ENCODE measurements at regions not wholly inside any gene's neighbourhood (a gene's known extent, or its start where the extent isn't known, plus 50 kb on each side); places are given as distances from the start of the nearest gene placed in this dataset.
"Not testable (repeated sequence)": the region's sequence is repeated elsewhere in the genome, so short reads cannot be mapped to it uniquely, and the experiment has no call there.

DNA sequence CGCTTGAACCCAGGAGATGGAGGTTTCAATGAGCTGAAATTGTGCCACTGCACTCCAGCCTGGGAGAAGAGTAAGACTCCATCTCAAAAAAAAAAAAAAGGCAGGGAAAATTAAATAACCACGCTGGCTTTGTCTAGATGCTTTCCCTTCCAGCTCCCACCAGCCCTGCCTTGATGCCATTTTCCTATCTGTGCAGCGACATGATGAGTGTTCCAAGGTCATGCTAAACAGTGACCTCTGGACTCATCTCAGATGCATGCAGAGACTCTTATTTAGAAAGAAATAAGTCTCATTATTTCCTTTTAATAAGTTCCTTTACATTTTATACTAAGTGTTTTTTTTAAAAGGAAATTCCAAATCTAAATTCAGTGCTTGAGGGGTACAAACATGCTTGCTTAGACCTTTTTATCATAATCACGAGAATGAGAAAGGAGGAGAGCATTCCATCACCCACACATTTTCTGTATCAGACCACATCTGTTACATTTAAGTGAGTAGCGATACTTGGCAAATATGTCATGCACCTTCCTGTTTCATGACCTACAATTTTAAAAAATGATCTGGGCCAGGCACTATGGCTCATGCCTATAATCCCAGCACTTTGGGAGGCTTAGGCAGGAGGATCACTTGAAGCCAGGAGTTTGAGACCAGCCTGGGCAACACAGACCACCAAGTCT, 101.1 kb upstream of the RREB1 start:
- no peak overlapping the region for H3K4me3 ChIP-seq (ENCODE audit: low read depth, low read length)
- no peak for DNase-seq (ENCODE audit: low read depth, low spot score)
- POLR2A ChIA-PET = no interaction called here
- CTCF ChIA-PET = no interaction called here
- TF ChIP-seq, protein P1, sequence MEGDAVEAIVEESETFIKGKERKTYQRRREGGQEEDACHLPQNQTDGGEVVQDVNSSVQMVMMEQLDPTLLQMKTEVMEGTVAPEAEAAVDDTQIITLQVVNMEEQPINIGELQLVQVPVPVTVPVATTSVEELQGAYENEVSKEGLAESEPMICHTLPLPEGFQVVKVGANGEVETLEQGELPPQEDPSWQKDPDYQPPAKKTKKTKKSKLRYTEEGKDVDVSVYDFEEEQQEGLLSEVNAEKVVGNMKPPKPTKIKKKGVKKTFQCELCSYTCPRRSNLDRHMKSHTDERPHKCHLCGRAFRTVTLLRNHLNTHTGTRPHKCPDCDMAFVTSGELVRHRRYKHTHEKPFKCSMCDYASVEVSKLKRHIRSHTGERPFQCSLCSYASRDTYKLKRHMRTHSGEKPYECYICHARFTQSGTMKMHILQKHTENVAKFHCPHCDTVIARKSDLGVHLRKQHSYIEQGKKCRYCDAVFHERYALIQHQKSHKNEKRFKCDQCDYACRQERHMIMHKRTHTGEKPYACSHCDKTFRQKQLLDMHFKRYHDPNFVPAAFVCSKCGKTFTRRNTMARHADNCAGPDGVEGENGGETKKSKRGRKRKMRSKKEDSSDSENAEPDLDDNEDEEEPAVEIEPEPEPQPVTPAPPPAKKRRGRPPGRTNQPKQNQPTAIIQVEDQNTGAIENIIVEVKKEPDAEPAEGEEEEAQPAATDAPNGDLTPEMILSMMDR (IDR thresholded peaks at IDR 0.05; ENCODE audit: insufficient read depth, low read length, missing control alignments) = no peak

DNA sequence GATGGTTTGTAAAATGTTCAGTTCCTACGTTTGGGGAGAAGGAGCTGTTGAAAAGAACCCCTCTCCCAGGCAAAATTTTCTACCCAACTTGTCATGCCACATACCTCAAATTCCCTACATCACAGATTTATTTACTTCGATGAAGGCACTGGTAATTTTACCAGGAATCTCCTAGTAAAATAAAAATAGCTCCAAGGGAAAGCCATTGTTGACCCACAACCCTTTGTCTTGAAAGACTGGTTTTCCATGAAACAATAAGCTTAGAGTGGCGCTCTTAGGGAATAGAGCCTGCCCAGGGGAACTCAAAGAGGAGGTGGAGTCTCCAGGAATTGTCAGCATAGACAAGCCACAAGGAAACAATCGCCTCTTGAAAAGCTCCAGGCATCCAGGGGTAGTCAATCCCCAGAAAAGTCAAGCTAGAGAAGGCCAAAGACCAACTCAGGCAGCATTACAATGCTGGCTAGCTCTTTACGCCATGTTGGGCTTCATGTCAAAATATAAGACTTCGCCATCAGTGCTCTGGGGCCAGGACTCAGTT, 99.2 kb upstream of the RREB1 start:
- TF ChIP-seq, protein P1 (IDR thresholded peaks at IDR 0.05; ENCODE audit: insufficient read depth, low read length, missing control alignments) = no peak
- no peak for DNase-seq (ENCODE audit: low read depth, low spot score)
- H3K4me3 ChIP-seq (ENCODE audit: low read depth, low read length) = no peak overlapping the region
- POLR2A ChIA-PET = no interaction called here
- CTCF ChIA-PET = no interaction called here

DNA sequence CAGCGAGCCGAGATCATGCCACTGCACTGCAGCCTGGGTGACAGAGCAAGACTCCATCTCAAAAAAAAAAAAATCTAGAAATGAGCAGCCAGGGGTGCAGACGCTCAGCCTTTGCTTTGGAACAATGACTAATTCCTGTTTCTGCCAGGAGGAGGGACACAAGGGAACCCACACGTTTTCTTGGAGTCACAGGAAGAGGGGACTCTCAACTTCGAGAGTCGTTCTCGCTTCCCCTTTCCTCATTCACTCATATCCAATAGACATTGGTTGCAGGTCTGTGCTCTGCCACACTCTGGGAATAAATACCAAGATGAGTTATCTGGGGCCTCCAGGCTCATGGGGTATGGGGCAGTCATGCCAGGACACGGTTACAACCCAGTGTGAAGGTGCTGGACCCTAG, 91.5 kb upstream of the RREB1 start:
- POLR2A ChIA-PET = no interaction called here
- CTCF ChIA-PET = no interaction called here
- H3K4me3 ChIP-seq (ENCODE audit: low read depth, low read length) = no peak overlapping the region
- DNase-seq (ENCODE audit: low read depth, low spot score) = no peak
- TF ChIP-seq, protein P1 (IDR thresholded peaks at IDR 0.05; ENCODE audit: insufficient read depth, low read length, missing control alignments) = no peak

DNA sequence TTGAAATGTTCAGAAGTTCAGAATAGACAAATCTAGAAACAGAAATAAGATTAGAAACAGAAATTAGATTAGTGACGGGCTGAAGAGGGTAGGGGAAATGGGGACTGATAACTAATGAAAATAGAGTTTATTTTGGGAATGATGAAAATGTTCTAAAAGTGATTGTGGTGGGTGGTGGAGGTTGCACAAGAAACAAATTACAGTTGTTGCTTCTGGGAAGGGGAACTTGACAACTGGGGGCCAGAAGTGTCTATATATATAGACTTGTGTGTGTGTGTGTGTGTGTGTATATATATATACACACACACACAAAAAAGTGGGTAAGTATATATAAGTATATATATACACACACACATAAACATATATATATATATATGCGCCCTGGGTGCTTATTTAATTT, 86.5 kb upstream of the RREB1 start:
- no peak for DNase-seq (ENCODE audit: low read depth, low spot score)
- ChIA-PET CTCF (no interaction called here), POLR2A (no interaction called here)
- H3K4me3 ChIP-seq (ENCODE audit: low read depth, low read length) = no peak overlapping the region
- TF ChIP-seq, protein P1 (IDR thresholded peaks at IDR 0.05; ENCODE audit: insufficient read depth, low read length, missing control alignments) = no peak

DNA sequence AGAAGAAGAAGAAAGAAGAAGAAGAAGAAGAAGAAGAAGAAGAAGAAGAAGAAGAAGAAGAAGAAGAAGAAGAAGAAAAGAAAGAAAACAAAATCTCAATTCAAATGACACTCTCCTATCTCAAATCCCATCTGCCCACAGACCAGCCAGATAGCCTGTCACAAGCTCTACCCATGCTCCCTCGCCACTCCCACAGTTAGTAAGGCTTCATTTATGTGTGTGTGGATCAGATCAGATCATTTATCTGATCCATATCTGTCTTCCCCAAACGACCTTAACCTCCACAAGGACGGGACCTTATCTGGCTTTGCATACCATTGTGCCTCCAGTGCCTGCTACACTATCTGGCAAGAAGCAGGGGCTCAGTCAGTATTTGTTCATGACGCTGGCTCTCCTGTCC, 81.9 kb upstream of the RREB1 start:
- ChIA-PET CTCF (no interaction called here), POLR2A (no interaction called here)
- TF ChIP-seq, protein P1 (IDR thresholded peaks at IDR 0.05; ENCODE audit: insufficient read depth, low read length, missing control alignments) = no peak
- DNase-seq (ENCODE audit: low read depth, low spot score) = no peak
- no peak overlapping the region for H3K4me3 ChIP-seq (ENCODE audit: low read depth, low read length)

DNA sequence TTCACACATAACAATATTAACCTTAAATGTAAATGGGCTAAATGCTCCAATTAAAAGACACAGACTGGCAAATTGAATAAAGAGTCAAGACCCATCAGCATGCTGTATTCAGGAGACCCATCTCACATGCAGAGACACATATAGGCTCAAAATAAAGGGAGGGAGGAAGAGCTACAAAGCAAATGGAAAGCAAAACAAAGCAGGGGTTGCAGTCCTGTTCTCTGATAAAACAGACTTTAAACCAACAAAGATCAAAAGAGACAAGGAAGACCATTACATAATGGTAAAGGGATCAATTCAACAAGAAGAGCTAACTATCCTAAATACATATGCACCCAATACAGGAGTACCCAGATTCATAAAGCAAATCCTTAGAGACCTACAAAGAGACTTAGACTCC, 78.8 kb upstream of the RREB1 start:
- CTCF ChIA-PET; DNase-seq (ENCODE audit: low read depth, low spot score); POLR2A ChIA-PET; H3K4me3 ChIP-seq (ENCODE audit: low read depth, low read length): not testable (repeated sequence)

DNA sequence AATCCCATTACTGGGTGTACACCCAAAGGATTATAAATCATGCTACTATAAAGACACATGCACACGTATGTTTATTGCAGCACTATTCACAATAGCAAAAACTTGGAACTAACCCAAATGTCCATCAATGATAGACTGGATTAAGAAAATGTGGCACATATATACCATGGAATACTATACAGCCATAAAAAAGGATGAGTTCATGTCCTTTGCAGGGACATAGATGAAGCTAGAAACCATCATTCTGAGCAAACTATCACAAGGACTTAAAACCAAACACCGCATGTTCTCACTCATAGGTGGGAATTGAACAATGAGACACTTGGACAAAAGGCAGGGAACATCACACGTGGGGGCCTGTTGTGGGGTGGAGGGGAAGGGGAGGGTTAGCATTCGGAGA, 76.8 kb upstream of the RREB1 start:
- POLR2A ChIA-PET; H3K4me3 ChIP-seq (ENCODE audit: low read depth, low read length); CTCF ChIA-PET; DNase-seq (ENCODE audit: low read depth, low spot score): not testable (repeated sequence)

All from AG04449 (cell line).